Psoas muscle (tissue), 7 donors: ENCODE measurements at regions not wholly inside any gene's neighbourhood (a gene's known extent, or its start where the extent isn't known, plus 50 kb on each side); places are given as distances from the start of the nearest gene placed in this dataset.

Experiments
- ATAC-seq, 4 donors: fragments of 200-7000 bp; cut with Tn5 transposase; one replicate each; pipeline ENCODE4 v1.9.1; 2020; ENCODE audit warnings: moderate library complexity in 3 of 4, mild to moderate bottlenecking in 2 of 4
- DNase-seq, 2 donors: peaks; one replicate each; pipeline ENCODE4 v3.0.0-alpha.2; 2020
- H3K27ac ChIP-seq: fragments of 200-600 bp; one replicate; pipeline ENCODE4 v1.8.0; 2022
- H3K27me3 ChIP-seq, 3 donors: fragments of 200-600 bp in 1 of 3; one replicate each; pipeline versions ENCODE4 v1.6.1 to v1.8.0; 2013 to 2022; ENCODE audit warnings: low read length in 2 of 3, mild to moderate bottlenecking in 2 of 3, moderate library complexity in 1 of 3; ENCODE audit not compliant: insufficient read depth in 3 of 3
- H3K36me3 ChIP-seq, 2 donors: fragments of 200-600 bp in 1 of 2; one replicate each; pipeline versions ENCODE4 v1.6.1 to v1.8.0; 2013 to 2022; ENCODE audit warnings: low read depth in 1 of 2, mild to moderate bottlenecking in 1 of 2, moderate library complexity in 1 of 2; ENCODE audit not compliant: insufficient read depth in 1 of 2
- H3K4me1 ChIP-seq: fragments of 200-600 bp; one replicate; pipeline ENCODE4 v1.8.0; 2022
- H3K4me3 ChIP-seq: fragments of 200-600 bp; one replicate; pipeline ENCODE4 v1.8.0; 2022; ENCODE audit warnings: mild to moderate bottlenecking
- H3K9me3 ChIP-seq: fragments of 200-600 bp; one replicate; pipeline ENCODE4 v1.8.0; 2022
- CTCF ChIP-seq: fragments of 200-600 bp; IDR thresholded peaks from one replicate; pipeline ENCODE4 v1.8.0; 2022; ENCODE audit warnings: antibody characterized with exemption
- WGBS, 3 donors: extraction: QIAGEN DNeasy Blood & Tissue Kit; methylation state at CpG; one replicate each; pipeline versions ENCODE4 v1.1.6 to v1.1.7; 2013; 5-methylcytosine and 5-hydroxymethylcytosine counted together
- intact Hi-C, 2 donors: fragments of 100-400 bp; cut with DNase I; formaldehyde crosslinking; loops; one replicate each; pipeline versions ENCODE4 v1.11.0 to v1.14.2; 2022
- donor health status: healthy with polysubstance abuse.
- donor health status: DM: no; HTN: no; CAD: no; lungs with moderate emphysema.
- donor health status: Bipolar disorder and iron deficiency.
- donor health status: healthy.
- donor health status: DM: yes; HTN: yes; CAD: no.
- donor health status: DM: no; HTN: no; CAD: no.
- donor health status: DM: yes; HTN: yes; CAD: no.

DNA sequence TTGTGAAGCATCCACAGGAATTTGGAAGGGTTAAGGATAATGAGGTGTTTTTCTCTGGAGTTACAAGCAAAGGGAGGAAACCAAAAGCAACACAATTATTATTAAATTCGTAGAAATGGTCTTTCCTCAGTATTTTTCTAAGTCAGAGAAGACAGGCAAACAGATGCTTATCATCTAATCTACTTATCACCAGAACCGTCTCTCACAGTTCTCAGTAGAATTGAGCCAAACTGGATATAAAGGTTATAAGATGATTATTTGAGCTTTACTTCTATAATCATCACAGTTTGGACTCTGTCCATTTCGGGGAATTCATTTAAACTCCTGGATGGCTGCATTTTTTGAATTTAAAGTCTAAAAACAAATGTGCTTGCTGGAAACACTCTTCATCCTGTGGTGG, 245.0 kb downstream of the KCNJ2 start:
- Histone ChIP-seq H3K9me3 (no peaks in the 10 kb centered on the region), H3K4me3 (no peak overlapping the region), H3K27ac (no peak overlapping the region), H3K27me3 (no peaks in the 10 kb centered on the region), H3K4me1 (no peaks in the 10 kb centered on the region), H3K36me3 (no peaks in the 10 kb centered on the region)
- DNase-seq (no peak), ATAC-seq (no peak)
- intact Hi-C loops = no loop called here
- WGBS, 3 donors = 64 to 66% (median 65%) methylated on average over 3 of the region's 3 CpGs
- TF ChIP-seq CTCF = no peak

DNA sequence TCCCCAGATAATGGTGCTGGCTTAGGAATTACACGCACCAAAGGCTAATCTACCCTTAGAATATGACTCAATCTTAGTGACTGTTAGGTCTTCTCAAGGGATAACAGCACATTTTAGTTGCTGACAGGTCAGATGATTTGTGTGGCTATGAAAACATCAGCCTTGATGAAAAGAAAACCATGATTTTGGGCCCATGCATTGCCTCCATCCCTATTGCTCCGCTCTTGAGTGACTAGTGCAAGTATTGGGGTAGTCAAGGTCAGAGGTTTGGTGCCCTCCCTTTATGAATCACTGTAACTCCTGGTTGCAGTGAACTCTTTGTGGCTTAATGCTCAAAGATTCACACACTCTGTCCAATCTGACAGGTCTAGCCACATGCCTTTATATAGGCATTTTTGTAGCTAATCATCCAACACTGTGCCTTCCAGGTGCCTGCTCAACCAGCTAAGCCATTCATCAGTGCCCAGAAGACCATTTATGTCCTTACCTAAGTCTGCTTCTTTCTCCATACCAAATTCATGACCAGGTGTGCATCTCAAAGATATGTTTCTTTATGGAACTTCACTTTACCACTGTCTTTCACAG, 251.6 kb downstream of the KCNJ2 start:
- no peak for ATAC-seq
- no peaks in the 10 kb centered on the region for H3K9me3 ChIP-seq
- H3K27ac ChIP-seq = no peak overlapping the region
- 88 to 93% (median 93%) methylated on average over 2 of the region's 2 CpGs for WGBS, 3 donors
- intact Hi-C loops = no loop called here
- no peak overlapping the region for H3K4me3 ChIP-seq
- no peaks in the 10 kb centered on the region for H3K4me1 ChIP-seq
- no peak for DNase-seq
- no peak for TF ChIP-seq CTCF
- H3K36me3 ChIP-seq = no peaks in the 10 kb centered on the region
- H3K27me3 ChIP-seq = no peaks in the 10 kb centered on the region

DNA sequence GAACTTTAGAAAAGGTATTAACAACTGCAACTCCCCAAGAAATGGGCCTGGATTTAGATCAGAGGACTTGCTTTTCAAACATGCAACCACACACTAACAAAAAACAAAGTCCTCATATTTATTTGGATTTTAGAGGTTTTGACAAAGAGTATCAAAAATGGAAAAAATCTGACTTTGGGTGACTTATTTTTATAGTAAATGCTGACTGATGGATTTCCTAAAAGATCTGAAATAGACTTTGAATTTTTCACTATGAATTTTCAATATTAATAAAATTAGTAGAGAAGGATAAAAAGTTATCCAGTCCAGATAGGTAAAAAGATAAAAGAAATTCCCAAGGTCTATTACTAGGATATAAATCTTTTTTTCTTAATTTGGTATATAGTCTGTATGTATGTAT, 253.5 kb downstream of the KCNJ2 start:
- H3K27ac ChIP-seq = no peak overlapping the region
- no peak overlapping the region for H3K4me3 ChIP-seq
- no peaks in the 10 kb centered on the region for H3K36me3 ChIP-seq
- ATAC-seq = no peak
- H3K9me3 ChIP-seq = no peaks in the 10 kb centered on the region
- H3K4me1 ChIP-seq = no peaks in the 10 kb centered on the region
- intact Hi-C loops = no loop called here
- no peak for DNase-seq
- no peaks in the 10 kb centered on the region for H3K27me3 ChIP-seq
- TF ChIP-seq CTCF = no peak

DNA sequence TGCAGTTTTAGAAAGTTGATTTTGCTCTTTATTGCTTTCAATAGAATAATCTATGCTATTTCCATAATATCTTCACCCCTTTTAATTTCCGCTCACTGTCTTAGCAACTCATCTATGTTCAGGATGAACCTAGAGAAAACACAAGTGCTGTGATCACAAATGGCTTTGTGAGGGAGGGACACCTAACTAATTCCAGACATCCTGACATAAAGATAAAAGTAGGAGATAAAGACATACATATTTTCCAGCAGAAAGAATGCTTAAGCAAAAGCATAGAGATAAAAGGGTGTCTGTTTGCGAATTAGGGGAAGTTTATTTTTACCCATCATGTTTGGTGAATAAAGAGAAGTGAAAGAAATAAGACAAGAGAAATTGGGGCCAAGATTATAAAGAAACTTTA, 254.2 kb downstream of the KCNJ2 start:
- H3K27me3 ChIP-seq = no peaks in the 10 kb centered on the region
- WGBS, 3 donors = 91 to 93% (median 92%) methylated on average over 2 of the region's 2 CpGs
- DNase-seq (no peak), ATAC-seq (no peak)
- H3K9me3 ChIP-seq = no peaks in the 10 kb centered on the region
- no peak overlapping the region for H3K27ac ChIP-seq
- TF ChIP-seq CTCF = no peak
- no peak overlapping the region for H3K4me3 ChIP-seq
- no peaks in the 10 kb centered on the region for H3K4me1 ChIP-seq
- H3K36me3 ChIP-seq = no peaks in the 10 kb centered on the region
- intact Hi-C loops = no loop called here

DNA sequence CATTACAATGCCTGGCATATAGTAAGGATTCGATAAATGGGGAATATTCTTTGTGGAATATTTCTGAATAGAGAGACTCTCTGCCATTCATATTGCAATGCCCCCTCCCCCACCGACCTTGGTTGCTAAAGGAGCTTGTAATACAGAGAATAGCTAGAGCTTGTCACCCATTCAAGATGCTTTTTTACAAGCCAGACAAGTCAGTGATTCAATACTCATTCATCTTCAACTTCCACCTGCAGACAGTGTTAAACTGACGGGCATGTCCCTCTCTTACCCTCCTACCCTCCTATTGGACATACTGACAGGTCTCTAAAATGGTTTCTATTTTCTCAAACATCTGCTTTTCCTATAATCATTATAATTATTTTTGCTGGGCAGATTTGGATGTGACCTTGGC, 257.4 kb downstream of the KCNJ2 start:
- no peak for TF ChIP-seq CTCF
- WGBS, 3 donors = 66 to 74% (median 70%) methylated on average over 3 of the region's 3 CpGs
- no peaks in the 10 kb centered on the region for H3K4me1 ChIP-seq
- H3K36me3 ChIP-seq = no peaks in the 10 kb centered on the region
- no peak overlapping the region for H3K4me3 ChIP-seq
- no peaks in the 10 kb centered on the region for H3K9me3 ChIP-seq
- H3K27ac ChIP-seq = no peak overlapping the region
- ATAC-seq (no peak), DNase-seq (no peak)
- no peaks in the 10 kb centered on the region for H3K27me3 ChIP-seq
- intact Hi-C loops = no loop called here
